ENCODE measurements at regions not wholly inside any gene's neighbourhood (a gene's known extent, or its start where the extent isn't known, plus 50 kb on each side); places are given as distances from the start of the nearest gene placed in this dataset.
A peak's percentile ranks its signal among the peaks of the same experiment; 100 is the strongest.

GRCh38 chr9:118595719-118596305 lies 773.4 kb downstream of the BRINP1 start:
- no peak overlapping the region for H3K14ac ChIP-seq (ENCODE audit: insufficient read depth, low read length)
- no peaks in the 10 kb centered on the region for H3K79me1 ChIP-seq (ENCODE audit: insufficient read depth, low read depth, low read length, poor library complexity, severe bottlenecking)
- H3K9me3 Mint-ChIP-seq, result no peaks in the 10 kb centered on the region
- H3K27ac Mint-ChIP-seq, result peak overlapping the region in 1 of 3 experiments; percentile 13; a peak in 1 of 7 replicates
- no peaks in the 10 kb centered on the region for H3K27me3 Mint-ChIP-seq (ENCODE audit: low read depth)
- no peak overlapping the region for H4K5ac ChIP-seq (ENCODE audit: insufficient read length, low read depth, low read length)
- H3K56ac ChIP-seq (ENCODE audit: insufficient read length, low read depth, low read length), result no peak overlapping the region
- H2BK12ac ChIP-seq (ENCODE audit: insufficient read length, low read depth, low read length), result no peak overlapping the region
- H2AK5ac ChIP-seq (ENCODE audit: insufficient read length, low read length), result no peak overlapping the region
- H2AFZ ChIP-seq (ENCODE audit: low read length), result no peak overlapping the region
- no peak overlapping the region for H3K9ac ChIP-seq (ENCODE audit: extremely low read depth, insufficient read length, low read length)
- no peak overlapping the region for H2BK15ac ChIP-seq (ENCODE audit: low read depth, low read length)
- no peaks in the 10 kb centered on the region for H3K23me2 ChIP-seq (ENCODE audit: insufficient read length, low read depth, low read length, poor library complexity, severe bottlenecking)
- H4K20me1 ChIP-seq (ENCODE audit: control insufficient read depth, insufficient read depth, insufficient read length), result no peaks in the 10 kb centered on the region
- H3K27ac ChIP-seq (ENCODE audit: insufficient read length, low read depth, low read length), result no peak overlapping the region
- H4K8ac ChIP-seq (replicated peaks; ENCODE audit: insufficient read length, low read depth, low read length), result no peak overlapping the region
- WGBS (ENCODE audit: extremely low coverage, insufficient read length, low lambda C conversion rate), result no CpG with 5 or more reads among the region's 3 CpGs
- H3K4me3 Mint-ChIP-seq, result no peak overlapping the region
- H3K4me2 ChIP-seq (ENCODE audit: insufficient read depth, insufficient read length, low read length), result no peak overlapping the region
- H3K79me2 ChIP-seq (ENCODE audit: insufficient read depth, low read length), result no peaks in the 10 kb centered on the region
- H3K4ac ChIP-seq (ENCODE audit: low read depth, low read length), result no peak overlapping the region
- H2BK120ac ChIP-seq (ENCODE audit: low read depth, low read length, poor library complexity, severe bottlenecking), result no peak overlapping the region
- H3K18ac ChIP-seq (ENCODE audit: insufficient read length, low read depth, low read length), result no peak overlapping the region
- no peaks in the 10 kb centered on the region for H3K4me1 ChIP-seq (ENCODE audit: insufficient read depth, low read length)
- no peaks in the 10 kb centered on the region for H3K36me3 Mint-ChIP-seq (ENCODE audit: insufficient read depth in 1 of 3, low read depth in 3 of 3)
- H3K23ac ChIP-seq (ENCODE audit: insufficient read length, low read depth, low read length), result no peak overlapping the region
- TF ChIP-seq CTCF (conservative IDR thresholded peaks at IDR 0.05), result peak; percentile 77
- no peak overlapping the region for H2BK5ac ChIP-seq (ENCODE audit: insufficient read length, low read length)
- H3K27me3 ChIP-seq (ENCODE audit: insufficient read depth, low read length), result no peaks in the 10 kb centered on the region
- H3K9me3 ChIP-seq (ENCODE audit: control insufficient read depth, low read depth, low read length), result no peaks in the 10 kb centered on the region
- peak; percentile 71 for DNase-seq
- H3K4me1 Mint-ChIP-seq, result peaks cover 2 to 10% of the 10 kb centered on the region in 2 experiments; a peak in 3 of 4 replicates
- no peak overlapping the region for H4K91ac ChIP-seq (ENCODE audit: insufficient read length, low read depth, low read length)
- H2BK20ac ChIP-seq (ENCODE audit: low read depth, low read length, poor library complexity, severe bottlenecking), result no peak overlapping the region
- H3T11ph ChIP-seq (ENCODE audit: low read length), result no peak overlapping the region

Measured in H9 (cell line).